ENCODE measurements at regions not wholly inside any gene's neighbourhood (a gene's known extent, or its start where the extent isn't known, plus 50 kb on each side); places are given as distances from the start of the nearest gene placed in this dataset.
"Not testable (repeated sequence)": the region's sequence is repeated elsewhere in the genome, so short reads cannot be mapped to it uniquely, and the experiment has no call there.

- H3K36me3 Mint-ChIP-seq (ENCODE audit: low read depth) = no peaks in the 10 kb centered on the region
- no peaks in the 10 kb centered on the region for H3K9me3 Mint-ChIP-seq
- H3K4me3 Mint-ChIP-seq = no peak overlapping the region
- H3K27ac Mint-ChIP-seq = no peak overlapping the region
- no peaks in the 10 kb centered on the region for H3K4me1 Mint-ChIP-seq
- no peak for DNase-seq
- ChIA-PET POLR2A (no interaction called here), CTCF (no interaction called here)
- no peaks in the 10 kb centered on the region for H3K27me3 Mint-ChIP-seq
These were observed 306.1 kb downstream of the CTH start for GRCh38 chr1:70717211-70717610.

GRCh38 chr1:70717656-70718055 lies 306.6 kb downstream of the CTH start:
- Mint-ChIP-seq H3K27ac (no peak overlapping the region), H3K4me3 (no peak overlapping the region), H3K9me3 (no peaks in the 10 kb centered on the region), H3K4me1 (no peaks in the 10 kb centered on the region), H3K36me3 (ENCODE audit: low read depth) (no peaks in the 10 kb centered on the region), H3K27me3 (no peaks in the 10 kb centered on the region)
- no peak for DNase-seq
- CTCF ChIA-PET = no interaction called here
- POLR2A ChIA-PET = no interaction called here

- POLR2A ChIA-PET = no interaction called here
- no peak for DNase-seq
- H3K27ac Mint-ChIP-seq = no peak overlapping the region
- CTCF ChIA-PET = no interaction called here
- H3K27me3 Mint-ChIP-seq = no peaks in the 10 kb centered on the region
- no peaks in the 10 kb centered on the region for H3K36me3 Mint-ChIP-seq (ENCODE audit: low read depth)
- H3K4me1 Mint-ChIP-seq = no peaks in the 10 kb centered on the region
- no peak overlapping the region for H3K4me3 Mint-ChIP-seq
- no peaks in the 10 kb centered on the region for H3K9me3 Mint-ChIP-seq
These were observed 307.1 kb downstream of the CTH start for GRCh38 chr1:70718086-70718630.

DNA sequence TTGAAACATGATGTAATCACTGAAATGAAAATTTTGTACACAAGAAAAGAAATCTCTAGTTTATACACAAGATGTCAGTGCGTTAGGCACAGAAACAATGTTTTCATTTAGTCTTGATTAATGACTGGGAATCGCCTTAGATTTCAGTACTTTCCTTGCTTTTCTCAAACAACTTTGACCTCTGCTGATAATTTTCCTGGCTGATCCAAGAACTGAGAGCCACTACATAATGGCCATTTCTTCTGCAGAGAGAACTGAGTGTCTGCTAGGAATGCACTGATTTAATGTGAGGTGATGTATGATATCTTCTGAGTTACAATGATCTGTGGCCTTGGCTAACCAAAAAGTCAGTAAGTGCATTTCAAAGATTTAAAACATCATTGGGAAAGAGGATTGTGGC lies 308.1 kb downstream of the CTH start:
- Mint-ChIP-seq H3K4me3 (no peak overlapping the region), H3K4me1 (no peaks in the 10 kb centered on the region), H3K9me3 (no peaks in the 10 kb centered on the region), H3K36me3 (ENCODE audit: low read depth) (no peaks in the 10 kb centered on the region), H3K27ac (no peak overlapping the region), H3K27me3 (no peaks in the 10 kb centered on the region)
- no peak for DNase-seq
- ChIA-PET POLR2A (no interaction called here), CTCF (no interaction called here)

DNA sequence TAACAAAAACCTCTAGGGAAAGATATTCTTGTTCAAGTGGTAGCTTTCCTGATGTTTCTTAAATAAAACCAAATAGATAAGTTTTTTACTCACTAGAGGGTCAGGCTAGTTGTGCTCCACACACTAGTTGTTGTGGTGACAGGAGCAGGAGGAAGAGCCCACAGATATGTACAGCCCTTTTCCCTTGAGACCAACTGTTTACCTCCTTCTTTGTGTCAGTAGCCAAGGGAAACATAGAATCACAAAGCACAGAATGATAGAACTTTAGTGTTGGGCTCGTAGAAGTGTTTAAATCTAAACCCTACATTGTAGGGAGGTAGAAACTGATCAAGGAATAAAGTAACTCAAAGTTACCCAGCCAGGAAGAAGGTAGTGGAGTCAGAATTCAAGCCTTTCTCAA lies 309.0 kb downstream of the CTH start:
- Mint-ChIP-seq H3K4me3 (no peak overlapping the region), H3K27ac (no peak overlapping the region), H3K4me1 (no peaks in the 10 kb centered on the region), H3K36me3 (ENCODE audit: low read depth) (no peaks in the 10 kb centered on the region), H3K9me3 (peaks cover 4% of the 10 kb centered on the region), H3K27me3 (no peaks in the 10 kb centered on the region)
- DNase-seq = no peak
- POLR2A ChIA-PET = no interaction called here
- CTCF ChIA-PET = no interaction called here

- H3K36me3 Mint-ChIP-seq (ENCODE audit: low read depth) = no peaks in the 10 kb centered on the region
- POLR2A ChIA-PET = no interaction called here
- no peaks in the 10 kb centered on the region for H3K4me1 Mint-ChIP-seq
- H3K9me3 Mint-ChIP-seq = peaks cover 8% of the 10 kb centered on the region
- DNase-seq = no peak
- H3K4me3 Mint-ChIP-seq = no peak overlapping the region
- H3K27ac Mint-ChIP-seq = no peak overlapping the region
- CTCF ChIA-PET = no interaction called here
- no peaks in the 10 kb centered on the region for H3K27me3 Mint-ChIP-seq
These were observed 309.5 kb downstream of the CTH start for GRCh38 chr1:70720521-70720920.

DNA sequence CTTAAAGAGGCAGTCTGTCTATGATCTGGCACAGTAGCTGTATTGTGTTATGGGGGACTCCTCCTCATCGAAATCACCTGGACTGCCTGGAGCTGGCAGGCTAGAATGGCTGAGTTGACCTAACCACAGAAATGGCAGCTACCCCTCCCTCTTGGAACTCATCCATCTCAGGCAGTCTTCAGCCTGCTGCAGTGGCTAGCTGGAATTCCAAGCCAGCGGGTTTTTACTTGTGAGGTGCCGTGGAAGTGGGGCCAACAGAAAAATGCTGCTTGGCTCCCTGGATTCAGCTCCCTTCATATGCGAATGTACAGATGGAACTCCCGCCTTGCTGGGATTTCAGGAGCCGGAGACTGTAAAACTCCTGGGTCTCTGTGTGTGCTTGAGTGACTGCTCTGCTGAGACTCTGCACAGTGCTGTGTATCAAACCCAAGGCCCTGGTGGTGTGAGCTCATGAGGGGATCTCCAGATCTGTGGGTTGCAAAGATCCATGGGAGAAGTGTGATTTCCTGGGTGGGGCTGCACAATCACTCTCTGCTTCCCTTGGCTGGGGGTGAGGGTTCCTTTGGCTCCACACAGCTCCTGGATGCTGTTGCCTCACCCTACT lies 316.9 kb downstream of the CTH start:
- Mint-ChIP-seq H3K36me3 (ENCODE audit: low read depth) (no peaks in the 10 kb centered on the region), H3K4me3 (no peak overlapping the region), H3K27ac (no peak overlapping the region), H3K4me1 (no peaks in the 10 kb centered on the region), H3K9me3 (peaks cover 17% of the 10 kb centered on the region), H3K27me3 (no peaks in the 10 kb centered on the region)
- DNase-seq = no peak
- ChIA-PET CTCF (no interaction called here), POLR2A (interaction anchor here (0.6 kb wide), 1 partner anchor 13 kb away, joined by 5 read pairs; no protein-coding TSS in a partner anchor)

GRCh38 chr1:70736518-70736917 lies 311.1 kb downstream of the PTGER3 start:
- H3K4me3 Mint-ChIP-seq; H3K27me3 Mint-ChIP-seq; CTCF ChIA-PET; DNase-seq; H3K9me3 Mint-ChIP-seq; H3K27ac Mint-ChIP-seq; H3K36me3 Mint-ChIP-seq (ENCODE audit: low read depth); POLR2A ChIA-PET; H3K4me1 Mint-ChIP-seq: not testable (repeated sequence)

DNA sequence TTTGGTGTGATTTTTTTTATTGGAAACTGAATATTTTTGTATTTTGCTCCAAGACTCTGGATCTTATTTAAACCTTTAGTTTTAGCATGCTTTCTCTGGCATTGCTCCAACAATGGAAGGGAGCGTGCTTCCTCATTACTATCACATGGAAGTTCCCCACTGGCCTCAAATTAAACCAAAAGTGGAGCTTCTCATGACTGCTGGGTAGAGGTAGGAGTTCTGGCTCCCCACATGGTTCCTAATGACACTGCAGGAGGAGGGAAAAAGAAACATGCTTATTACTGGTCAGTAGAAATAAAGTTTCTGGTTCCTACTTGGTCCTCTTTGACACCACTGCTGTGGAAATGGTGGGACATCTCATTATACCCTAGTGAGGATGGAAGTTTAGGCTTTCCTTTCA lies 310.5 kb downstream of the PTGER3 start:
- DNase-seq = no peak
- Mint-ChIP-seq H3K9me3 (peaks cover 5% of the 10 kb centered on the region), H3K4me3 (no peak overlapping the region), H3K36me3 (ENCODE audit: low read depth) (no peaks in the 10 kb centered on the region), H3K27me3 (no peaks in the 10 kb centered on the region), H3K4me1 (no peaks in the 10 kb centered on the region), H3K27ac (no peak overlapping the region)
- CTCF ChIA-PET = no interaction called here
- POLR2A ChIA-PET = no interaction called here

GRCh38 chr1:70738624-70739023 lies 309.0 kb downstream of the PTGER3 start:
- POLR2A ChIA-PET = no interaction called here
- CTCF ChIA-PET = no interaction called here

GRCh38 chr1:70745199-70745598 lies 302.4 kb downstream of the PTGER3 start:
- peaks cover 17% of the 10 kb centered on the region for H3K9me3 Mint-ChIP-seq
- no peak overlapping the region for H3K27ac Mint-ChIP-seq
- DNase-seq = no peak
- no peaks in the 10 kb centered on the region for H3K4me1 Mint-ChIP-seq
- H3K4me3 Mint-ChIP-seq = no peak overlapping the region
- no peaks in the 10 kb centered on the region for H3K36me3 Mint-ChIP-seq (ENCODE audit: low read depth)
- ChIA-PET POLR2A (no interaction called here), CTCF (no interaction called here)
- H3K27me3 Mint-ChIP-seq = no peaks in the 10 kb centered on the region

More at GRCh38 chr1:70738624-70739023, 309.0 kb downstream of the PTGER3 start:
- Mint-ChIP-seq H3K4me3 (no peak overlapping the region), H3K36me3 (ENCODE audit: low read depth) (no peaks in the 10 kb centered on the region), H3K4me1 (no peaks in the 10 kb centered on the region), H3K9me3 (peaks cover 5% of the 10 kb centered on the region), H3K27me3 (no peaks in the 10 kb centered on the region), H3K27ac (no peak overlapping the region)
- DNase-seq = no peak

DNA sequence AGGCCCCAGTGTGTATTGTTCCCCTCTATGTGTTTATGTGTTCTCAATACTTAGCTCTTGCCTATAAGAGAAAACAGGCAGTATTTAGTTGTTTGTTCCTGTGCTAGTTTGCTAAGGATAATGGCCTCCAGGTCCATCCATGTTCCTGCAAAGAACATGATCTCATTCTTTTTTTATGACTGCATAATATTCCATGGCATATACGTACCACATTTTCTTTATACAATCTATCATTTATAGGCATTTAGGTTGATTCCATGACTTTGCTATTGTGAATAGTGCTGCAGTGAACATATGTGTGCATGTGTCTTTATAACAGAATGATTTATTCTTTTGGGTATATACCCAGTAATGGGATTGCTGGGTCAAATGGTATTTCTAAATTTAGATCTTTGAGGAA lies 301.6 kb downstream of the PTGER3 start:
- H3K36me3 Mint-ChIP-seq (ENCODE audit: low read depth); H3K4me3 Mint-ChIP-seq; POLR2A ChIA-PET; CTCF ChIA-PET; H3K27ac Mint-ChIP-seq; H3K27me3 Mint-ChIP-seq; DNase-seq; H3K4me1 Mint-ChIP-seq: not testable (repeated sequence)
- H3K9me3 Mint-ChIP-seq = peaks cover 17% of the 10 kb centered on the region

DNA sequence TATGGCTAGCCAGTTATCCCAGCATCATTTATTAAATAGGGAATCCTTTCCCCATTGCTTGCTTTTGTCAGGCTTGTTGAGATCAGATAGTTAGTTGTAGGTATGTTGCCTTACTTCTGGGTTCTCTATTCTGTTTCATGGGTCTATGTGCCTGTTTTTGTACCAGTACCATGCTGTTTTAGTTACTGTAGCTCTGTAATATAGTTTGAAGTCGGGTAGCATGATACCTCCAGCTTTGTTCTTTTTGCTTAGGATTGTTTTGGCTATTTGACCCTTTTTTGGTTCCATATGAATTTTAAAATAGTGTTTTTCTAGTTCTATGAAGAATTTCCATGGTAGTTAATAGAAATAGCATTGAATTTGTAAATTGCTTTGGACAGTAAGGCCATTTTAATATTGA lies 300.5 kb downstream of the PTGER3 start:
- H3K27me3 Mint-ChIP-seq; H3K27ac Mint-ChIP-seq; H3K4me3 Mint-ChIP-seq; DNase-seq; H3K4me1 Mint-ChIP-seq; POLR2A ChIA-PET; H3K36me3 Mint-ChIP-seq (ENCODE audit: low read depth); CTCF ChIA-PET: not testable (repeated sequence)
- H3K9me3 Mint-ChIP-seq = peaks cover 17% of the 10 kb centered on the region

GRCh38 chr1:70751676-70752287 lies 295.8 kb downstream of the PTGER3 start:
- CTCF ChIA-PET; H3K4me3 Mint-ChIP-seq; H3K27me3 Mint-ChIP-seq; H3K4me1 Mint-ChIP-seq; DNase-seq; H3K36me3 Mint-ChIP-seq (ENCODE audit: low read depth); H3K27ac Mint-ChIP-seq; POLR2A ChIA-PET: not testable (repeated sequence)
- peaks cover 12% of the 10 kb centered on the region for H3K9me3 Mint-ChIP-seq
